ENCODE measurements at regions not wholly inside any gene's neighbourhood (a gene's known extent, or its start where the extent isn't known, plus 50 kb on each side); places are given as distances from the start of the nearest gene placed in this dataset.
"Not testable (repeated sequence)": the region's sequence is repeated elsewhere in the genome, so short reads cannot be mapped to it uniquely, and the experiment has no call there.

- intact Hi-C loops (cut with micrococcal nuclease), result not testable (repeated sequence)
Measured at GRCh38 chr10:45117940-45118339, 117.2 kb downstream of the ZNF22 start.

GRCh38 chr10:45118929-45119328 lies 118.2 kb downstream of the ZNF22 start:
- intact Hi-C loops (cut with micrococcal nuclease), result no loop called here

DNA sequence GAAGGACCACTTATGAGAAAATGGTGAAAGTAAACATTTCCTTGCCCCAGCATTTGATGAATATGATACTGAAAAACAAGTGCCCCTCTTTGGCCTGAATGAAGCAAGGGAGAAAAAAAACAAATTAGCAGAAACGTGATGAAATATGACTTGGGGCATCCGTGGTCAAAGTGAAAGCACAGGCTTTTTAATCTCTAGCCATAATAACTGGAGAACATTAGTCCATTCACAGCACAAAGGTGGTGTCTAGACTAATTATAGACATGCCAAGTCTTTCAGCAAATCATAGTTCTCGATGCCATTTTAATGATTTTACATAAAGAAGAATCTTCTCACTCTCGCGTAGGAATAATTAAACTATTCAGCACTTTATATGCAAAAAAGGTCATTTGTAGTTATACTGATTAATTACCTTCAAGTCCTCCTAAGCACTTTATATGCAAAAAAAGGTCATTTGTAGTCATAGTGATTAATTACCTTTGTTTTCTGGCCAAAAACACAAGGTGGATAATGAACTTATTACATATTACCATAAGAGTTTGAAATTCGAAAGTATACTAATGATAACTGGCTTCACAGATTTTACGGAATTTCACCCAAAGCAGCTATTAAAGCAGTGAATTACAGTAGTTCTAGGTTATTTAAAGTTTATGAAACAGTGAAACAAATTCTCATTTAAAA lies 121.6 kb downstream of the ZNF22 start:
- intact Hi-C loops (cut with micrococcal nuclease), result not testable (repeated sequence)

DNA sequence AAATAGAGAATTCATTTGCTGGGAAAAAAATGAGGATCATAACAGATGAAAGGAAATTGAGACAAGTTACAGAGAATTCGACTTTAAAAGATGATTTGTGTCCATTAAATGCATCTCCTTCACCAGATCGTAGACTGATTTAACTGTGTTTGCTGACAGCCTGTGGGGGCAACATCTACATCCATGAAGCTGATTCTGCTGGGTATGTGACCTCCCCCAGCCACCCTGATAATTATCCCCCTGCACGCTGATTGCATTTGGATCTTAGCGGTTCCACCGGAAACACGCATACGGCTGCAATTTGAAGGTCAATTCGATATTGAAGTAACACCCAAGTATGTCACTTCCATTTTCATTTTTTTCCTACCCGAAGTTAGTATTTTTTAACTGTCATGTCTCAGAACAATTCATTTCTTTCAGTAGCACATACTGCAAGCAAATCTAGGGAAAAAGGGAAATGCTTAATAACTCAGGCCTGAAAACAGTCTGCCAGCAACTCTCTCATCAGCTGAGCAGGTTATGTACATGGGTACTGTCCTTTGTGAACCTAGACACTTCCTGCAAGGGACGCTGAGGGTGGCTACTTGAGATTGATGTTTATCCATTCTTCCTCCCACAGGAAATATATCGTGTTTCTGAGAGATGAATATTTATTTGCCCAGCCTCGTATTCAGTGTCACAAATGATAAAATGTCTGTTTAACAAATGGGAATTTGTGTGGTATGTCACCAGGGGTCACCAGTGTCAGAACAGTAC lies 134.9 kb downstream of the ZNF22 start:
- intact Hi-C loops (cut with micrococcal nuclease), result no loop called here

DNA sequence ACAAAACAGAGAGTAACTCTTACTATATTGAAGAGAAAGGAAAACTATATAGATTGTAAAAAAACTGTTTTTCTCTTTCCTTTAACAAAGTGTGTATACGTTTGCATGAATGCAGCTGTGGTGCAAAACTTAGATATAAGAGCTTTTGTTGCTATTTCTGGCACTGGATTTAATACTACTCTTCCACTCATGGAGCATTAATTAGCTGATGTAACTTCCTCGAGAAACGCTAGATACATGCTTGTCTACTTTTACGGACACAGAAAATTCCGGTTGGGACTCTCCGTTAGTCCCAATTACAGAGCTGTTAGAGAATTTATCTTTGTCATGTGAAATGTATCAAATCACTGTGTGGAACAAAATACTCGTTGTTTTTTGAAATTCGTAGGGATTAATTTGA lies 135.5 kb downstream of the ZNF22 start:
- intact Hi-C loops (cut with micrococcal nuclease), result no loop called here

GRCh38 chr10:45144326-45145070 lies 143.8 kb downstream of the ZNF22 start:
- intact Hi-C loops (cut with micrococcal nuclease), result no loop called here

DNA sequence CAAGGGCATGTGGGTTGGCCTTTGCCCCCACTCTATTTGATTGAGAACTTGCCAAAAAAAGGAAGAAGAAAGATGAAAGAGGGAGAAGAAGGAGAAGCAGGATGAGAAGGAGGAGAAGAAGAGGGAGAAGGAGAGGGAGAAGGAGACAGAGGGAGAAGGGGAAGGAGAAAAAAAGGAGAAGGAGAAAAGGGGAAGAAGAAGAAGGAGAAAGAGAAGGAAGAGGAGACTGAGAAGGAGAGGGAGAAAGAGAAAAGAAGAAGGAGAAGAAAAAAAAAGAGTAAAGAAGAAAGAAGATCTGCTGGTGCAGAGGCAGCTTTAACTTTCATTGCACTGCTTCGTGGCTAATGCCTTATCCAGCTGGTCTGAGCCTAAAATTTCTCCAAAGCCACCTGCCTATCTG lies 144.4 kb downstream of the ZNF22 start:
- intact Hi-C loops (cut with micrococcal nuclease), result not testable (repeated sequence)

- intact Hi-C loops (cut with micrococcal nuclease), result no loop called here
Measured at GRCh38 chr10:45147000-45147399, 146.3 kb downstream of the ZNF22 start.

GRCh38 chr10:45150997-45151396 lies 150.3 kb downstream of the ZNF22 start:
- intact Hi-C loops (cut with micrococcal nuclease), result no loop called here

DNA sequence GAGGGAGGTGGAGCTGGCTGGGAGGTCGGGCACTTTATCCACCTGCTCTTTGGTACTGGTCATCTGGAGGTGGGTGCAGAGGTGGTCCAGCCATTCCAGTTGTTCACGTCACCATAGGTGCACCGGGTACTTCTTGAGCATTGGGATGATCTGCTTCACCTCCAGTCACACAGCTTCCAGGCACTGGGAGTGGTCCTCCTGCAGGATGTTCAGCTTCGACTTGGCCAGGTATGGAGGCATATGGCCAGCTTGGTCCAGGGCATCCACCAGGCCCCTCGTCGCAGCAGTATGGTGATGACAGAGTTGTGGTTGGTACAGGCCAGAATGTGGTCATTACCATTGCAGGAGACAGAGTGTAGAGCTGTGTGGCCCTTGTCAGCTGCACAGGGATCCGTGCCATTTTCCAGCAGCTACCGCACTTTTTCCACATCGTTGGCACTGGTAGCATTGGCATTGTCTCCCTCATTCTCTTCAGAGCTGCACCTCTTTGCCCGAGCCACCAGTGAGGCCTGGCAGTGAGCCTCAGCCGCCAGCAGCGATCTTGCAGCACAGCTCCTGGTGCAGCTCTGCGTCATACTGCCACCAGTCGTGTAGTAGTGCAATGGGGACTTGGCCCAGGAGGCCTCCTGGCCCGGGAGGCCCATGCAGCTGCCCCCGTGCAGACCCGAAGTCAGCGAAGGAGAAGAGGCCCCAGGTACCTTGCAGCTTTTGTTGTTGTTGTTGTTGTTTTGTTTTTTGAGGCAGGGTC lies 150.9 kb downstream of the ZNF22 start:
- intact Hi-C loops (cut with micrococcal nuclease), result no loop called here

DNA sequence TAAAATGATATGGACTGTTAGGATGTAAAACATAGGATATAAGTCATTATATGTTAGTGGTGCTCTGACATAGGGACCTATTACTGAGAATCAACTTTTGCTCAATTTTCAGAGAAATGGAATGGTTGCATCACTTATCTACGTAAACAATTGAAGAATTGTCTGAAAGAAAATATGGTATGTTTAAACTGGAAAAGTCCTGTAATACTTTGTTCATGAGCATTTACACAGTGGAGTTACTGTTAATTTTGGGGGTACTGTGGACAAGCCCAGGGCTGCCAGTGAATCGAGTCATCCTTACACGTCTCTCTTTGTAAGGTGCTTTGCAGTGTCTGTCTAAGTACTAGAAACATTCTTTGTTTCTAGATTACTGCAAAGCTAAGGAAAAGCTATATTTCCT lies 152.0 kb downstream of the ZNF22 start:
- intact Hi-C loops (cut with micrococcal nuclease), result no loop called here

DNA sequence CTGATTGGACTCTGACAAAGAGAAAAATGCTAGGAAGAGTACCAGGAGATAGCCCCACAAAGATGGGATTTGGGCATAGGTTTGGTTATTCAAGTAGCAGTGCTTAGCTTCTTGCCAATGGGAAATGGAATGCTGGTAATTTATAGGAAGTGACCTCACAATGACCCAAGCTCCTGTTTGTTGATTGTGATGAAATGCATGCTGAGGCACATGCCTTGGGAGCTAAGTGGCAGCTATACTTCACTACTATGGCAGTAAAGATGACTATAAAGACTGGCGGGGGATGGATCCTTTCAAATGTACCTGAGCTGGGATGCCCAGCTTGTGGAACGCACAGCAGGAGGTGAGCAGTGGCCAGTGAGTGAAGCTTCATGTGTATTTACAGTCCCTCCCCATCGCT lies 153.8 kb downstream of the ZNF22 start:
- intact Hi-C loops (cut with micrococcal nuclease), result no loop called here

DNA sequence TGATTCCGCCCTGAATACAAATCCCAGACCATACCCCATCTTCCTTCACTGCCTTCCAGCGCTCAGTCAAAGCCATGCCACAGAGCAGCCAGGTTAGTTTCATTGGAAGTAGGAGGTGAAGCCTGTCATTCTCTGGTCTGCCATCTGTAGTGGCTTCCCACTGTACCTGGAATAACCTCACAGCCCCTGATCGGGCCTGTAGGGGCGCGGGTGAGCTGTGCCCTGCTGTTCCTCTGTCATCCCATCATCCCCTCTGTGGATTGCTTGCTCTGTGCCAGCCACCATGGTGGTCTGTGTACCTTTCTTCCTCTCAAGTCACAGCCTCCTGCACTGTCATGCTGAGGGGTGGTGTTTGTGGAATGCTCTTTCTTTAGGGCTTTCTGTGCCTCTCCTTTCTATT lies 155.1 kb downstream of the ZNF22 start:
- intact Hi-C loops (cut with micrococcal nuclease), result no loop called here

DNA sequence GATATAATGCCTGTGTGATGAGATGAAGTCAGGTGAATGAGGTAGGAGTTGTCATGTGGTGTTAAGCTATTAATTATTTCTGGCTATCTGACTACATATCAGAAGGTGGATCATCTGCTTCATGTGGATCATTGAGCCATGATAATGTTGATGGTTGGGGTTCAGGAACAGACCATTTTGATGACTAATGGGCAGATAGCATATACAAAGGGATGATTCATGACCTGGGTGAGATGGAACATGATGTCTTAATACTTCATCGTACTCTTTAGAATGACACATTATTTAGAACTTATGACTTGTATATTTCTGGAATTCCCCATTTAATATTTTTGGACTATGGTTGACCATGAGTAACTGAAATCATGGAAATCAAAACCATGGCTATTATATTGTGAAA lies 155.1 kb downstream of the OR13A1 start:
- intact Hi-C loops (cut with micrococcal nuclease), result no loop called here

DNA sequence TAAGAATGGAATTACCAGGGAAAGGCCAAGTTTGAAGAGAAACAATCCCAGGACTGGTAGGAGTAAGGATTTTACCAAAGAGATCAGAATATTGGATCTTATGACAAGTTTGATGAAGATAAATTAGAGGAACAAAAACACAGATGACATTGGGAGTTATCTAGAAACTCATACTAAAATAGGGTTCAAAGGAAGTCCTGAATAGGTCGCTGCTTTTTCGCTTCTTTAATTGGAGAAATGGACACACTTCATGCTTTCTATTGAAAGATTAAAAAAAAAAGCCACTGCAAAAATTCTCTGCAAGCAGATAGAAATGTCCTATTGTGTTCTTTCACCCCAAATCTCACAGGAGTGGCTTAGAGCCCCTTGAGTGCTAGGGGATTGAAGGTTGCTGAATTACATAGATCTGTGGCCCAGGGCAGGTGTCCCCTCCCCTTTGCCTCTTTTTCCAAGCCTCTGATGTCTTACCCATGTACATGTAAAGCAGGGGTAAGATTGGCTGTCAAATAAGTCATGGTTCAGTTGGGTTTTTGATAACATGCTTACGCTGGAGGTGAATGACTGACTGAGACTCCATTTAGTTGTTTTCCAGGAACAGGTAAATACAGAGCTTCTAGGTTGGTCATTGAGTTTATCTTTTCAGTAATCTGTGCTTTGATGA lies 152.0 kb downstream of the OR13A1 start:
- intact Hi-C loops (cut with micrococcal nuclease), result no loop called here

DNA sequence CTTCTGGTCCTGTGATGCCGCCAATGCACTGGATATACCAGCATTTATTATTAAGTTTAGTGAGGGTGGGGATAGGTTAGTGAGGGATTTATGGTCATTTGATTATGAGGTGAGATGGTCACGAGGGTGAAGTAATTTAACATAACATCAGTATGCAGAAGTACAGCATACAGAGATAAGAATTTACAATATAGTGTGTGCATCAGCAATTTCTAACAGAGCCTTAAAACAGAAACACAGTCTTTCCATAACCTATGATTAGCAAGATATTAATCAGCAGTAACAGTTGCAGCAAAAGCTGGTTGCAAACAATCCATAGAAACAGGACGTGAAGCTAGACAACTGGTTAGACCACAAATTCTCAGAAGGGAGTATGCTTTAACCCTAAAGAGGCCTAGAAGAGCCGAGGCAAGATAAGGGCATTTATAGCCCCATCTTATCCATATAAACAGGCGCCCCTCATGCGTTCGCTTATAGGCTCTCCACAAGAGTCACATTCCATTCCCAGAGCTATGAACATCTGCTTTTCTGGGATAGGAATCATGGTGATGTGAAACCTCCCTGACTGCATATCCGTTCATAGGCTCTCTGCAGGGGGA lies 139.8 kb downstream of the OR13A1 start:
- intact Hi-C loops (cut with micrococcal nuclease), result not testable (repeated sequence)

- intact Hi-C loops (cut with micrococcal nuclease), result no loop called here
Measured at GRCh38 chr10:45179691-45180090, 135.7 kb downstream of the OR13A1 start.

DNA sequence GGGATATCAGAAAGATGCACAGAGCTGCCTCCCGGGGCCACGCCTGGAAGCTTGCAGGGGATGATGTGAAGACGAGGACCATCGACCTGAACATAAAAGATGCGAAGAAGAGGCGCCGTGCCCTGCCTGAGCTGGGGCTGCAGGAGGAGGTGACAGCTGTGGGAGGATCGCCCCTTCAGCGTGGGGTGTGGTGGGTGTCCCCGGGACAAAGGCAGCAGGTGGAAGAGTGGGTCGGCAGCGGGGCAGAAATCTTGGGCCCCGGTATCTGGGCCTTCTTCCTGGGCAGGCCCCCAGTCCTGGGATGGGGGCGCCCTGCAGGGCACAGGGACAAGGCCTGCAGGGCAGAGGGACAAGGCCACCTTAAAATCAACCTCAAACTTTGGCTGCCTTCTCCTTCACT lies 134.9 kb downstream of the OR13A1 start:
- intact Hi-C loops (cut with micrococcal nuclease), result no loop called here

- intact Hi-C loops (cut with micrococcal nuclease), result no loop called here
Measured at GRCh38 chr10:45180946-45181875, 134.2 kb downstream of the OR13A1 start.

- intact Hi-C loops (cut with micrococcal nuclease), result no loop called here
Measured at GRCh38 chr10:45183174-45183573, 132.2 kb downstream of the OR13A1 start.
